HUDEP-2 (cell line): ENCODE measurements at regions not wholly inside any gene's neighbourhood (a gene's known extent, or its start where the extent isn't known, plus 50 kb on each side); places are given as distances from the start of the nearest gene placed in this dataset.
A peak's percentile ranks its signal among the peaks of the same experiment; 100 is the strongest.

Experiments
- DNase-seq, 76 experiments: peaks; one replicate each; lab custom pipeline; 2025; ENCODE audit not compliant: unreplicated experiment in 76 of 76; lab: John Stamatoyannopoulos, UW

DNA sequence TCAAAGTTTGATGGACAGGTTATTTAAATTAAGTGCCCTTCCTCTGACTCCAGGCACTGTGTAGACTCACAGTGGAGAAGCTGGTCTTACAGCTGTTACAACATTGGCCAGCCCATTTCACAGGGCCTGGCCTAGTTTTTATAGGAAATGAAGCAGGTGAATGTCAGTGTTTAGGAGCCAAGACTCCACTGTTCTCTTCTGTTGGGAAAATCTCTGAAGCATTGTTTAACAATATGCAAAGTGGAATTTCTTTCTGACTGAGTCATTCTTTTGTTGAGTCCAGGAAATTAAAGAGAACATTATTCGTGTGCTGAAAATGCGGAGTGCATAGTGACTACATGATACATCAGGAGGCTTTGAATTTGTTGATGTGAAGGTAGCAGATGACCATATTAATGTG lies 64.7 kb downstream of the ARRDC4 start:
- no peak for DNase-seq

- no peak for DNase-seq
These were observed 74.2 kb downstream of the ARRDC4 start for GRCh38 chr15:98034731-98035130.

GRCh38 chr15:98035134-98035533 lies 74.6 kb downstream of the ARRDC4 start:
- no peak for DNase-seq

GRCh38 chr15:98035577-98036010 lies 75.1 kb downstream of the ARRDC4 start:
- DNase-seq = no peak

DNA sequence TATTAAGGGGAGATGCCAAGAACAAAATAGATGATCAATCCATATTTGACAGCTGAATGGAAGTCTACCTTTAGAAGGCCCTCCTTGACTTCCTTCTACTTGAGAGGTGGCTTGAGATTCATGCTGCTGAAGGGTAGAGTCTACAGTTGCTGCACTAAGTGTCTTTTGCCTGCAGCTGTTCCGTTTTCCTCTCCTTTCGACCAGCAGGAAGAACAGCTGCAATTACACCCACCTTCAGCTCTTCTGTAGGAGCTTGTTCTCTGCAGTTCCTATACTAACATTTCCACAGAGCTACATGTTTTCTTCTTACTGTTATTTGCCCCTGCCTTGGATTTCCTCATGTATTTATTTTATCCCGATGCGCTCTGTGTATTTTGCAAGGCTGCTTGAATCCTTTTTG lies 79.1 kb downstream of the ARRDC4 start:
- no peak for DNase-seq

DNA sequence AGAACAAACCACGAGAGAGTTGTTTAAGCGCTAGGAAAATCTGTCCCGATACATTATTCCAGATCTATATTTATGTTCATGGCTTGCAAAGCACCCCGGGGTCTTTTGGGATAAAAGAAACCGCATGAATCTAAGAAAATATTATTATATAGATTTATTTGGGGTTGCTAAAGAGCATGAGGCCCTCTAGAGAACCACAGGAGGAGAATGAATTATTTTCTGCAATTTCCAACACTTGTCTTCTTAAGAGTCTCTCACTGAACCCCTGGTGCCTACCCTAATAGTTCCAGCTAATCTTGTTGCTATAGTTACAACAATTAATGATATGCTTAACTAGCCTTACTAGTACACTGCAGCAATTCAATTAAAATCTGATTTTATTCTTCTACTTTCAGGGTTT lies 79.6 kb downstream of the ARRDC4 start:
- no peak for DNase-seq

DNA sequence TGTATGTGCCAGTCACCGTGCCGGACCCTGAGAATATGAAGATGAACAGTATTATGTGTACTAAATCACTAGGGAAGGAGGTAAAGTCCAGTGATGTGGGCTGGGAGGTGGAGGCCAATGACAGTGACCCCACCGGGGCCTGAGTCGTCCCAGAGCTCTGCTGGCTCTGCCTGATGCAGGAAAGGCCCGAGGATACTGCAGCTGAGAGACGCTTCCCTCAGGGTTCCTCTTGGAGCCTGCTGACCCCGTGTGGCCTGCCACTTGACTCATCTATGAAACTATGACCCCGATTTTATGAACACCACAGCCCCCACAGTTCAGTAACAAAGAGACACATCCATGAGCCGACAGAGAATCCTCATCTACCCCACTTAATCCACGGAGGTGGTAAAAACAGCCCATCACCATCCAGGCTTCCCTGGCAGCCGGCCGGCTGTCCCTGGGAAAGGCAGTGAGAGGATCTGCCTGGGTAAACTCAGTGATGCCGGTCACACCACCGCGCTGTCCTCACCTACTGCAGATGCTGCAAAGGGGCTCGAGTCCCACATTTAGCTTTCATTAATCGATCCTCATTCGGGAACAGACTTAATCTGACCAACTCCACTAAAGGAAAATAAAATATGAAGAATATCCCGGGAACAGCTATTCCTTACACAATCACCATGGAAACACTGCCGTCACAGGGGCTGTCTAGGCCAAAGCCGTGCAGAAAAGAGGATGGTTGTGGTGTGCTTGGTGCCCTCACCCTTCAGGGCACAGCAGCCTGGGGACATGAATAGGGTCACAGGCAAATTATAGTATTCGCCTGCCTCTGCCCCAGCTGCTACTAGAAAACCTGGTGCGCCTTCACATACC lies 82.9 kb downstream of the ARRDC4 start:
- no peak for DNase-seq

GRCh38 chr15:98051734-98052133 lies 91.2 kb downstream of the ARRDC4 start:
- DNase-seq = no peak

DNA sequence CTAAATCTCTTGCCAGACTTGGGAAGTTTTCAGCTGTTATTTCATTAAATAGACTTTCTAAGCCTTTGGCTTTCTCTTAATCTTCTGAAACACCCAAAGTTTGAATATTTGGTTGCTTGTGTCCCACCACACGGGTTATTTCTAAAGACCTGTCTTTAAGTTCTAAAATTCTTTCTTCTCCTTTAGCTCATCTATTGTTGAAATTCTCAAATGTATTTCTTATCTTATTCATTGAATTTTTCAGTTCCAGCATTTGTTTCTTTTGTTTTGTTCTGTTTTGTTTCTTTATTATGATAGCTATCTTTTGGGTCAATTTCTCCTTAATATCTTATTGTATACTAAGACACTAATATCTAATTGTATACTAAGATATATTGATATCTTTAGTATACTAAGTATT lies 97.0 kb downstream of the ARRDC4 start:
- no peak for DNase-seq

GRCh38 chr15:98062869-98063268 lies 102.4 kb downstream of the ARRDC4 start:
- DNase-seq = no peak

GRCh38 chr15:98063315-98063714 lies 102.8 kb downstream of the ARRDC4 start:
- DNase-seq = no peak

GRCh38 chr15:98063871-98064270 lies 103.4 kb downstream of the ARRDC4 start:
- no peak for DNase-seq

DNA sequence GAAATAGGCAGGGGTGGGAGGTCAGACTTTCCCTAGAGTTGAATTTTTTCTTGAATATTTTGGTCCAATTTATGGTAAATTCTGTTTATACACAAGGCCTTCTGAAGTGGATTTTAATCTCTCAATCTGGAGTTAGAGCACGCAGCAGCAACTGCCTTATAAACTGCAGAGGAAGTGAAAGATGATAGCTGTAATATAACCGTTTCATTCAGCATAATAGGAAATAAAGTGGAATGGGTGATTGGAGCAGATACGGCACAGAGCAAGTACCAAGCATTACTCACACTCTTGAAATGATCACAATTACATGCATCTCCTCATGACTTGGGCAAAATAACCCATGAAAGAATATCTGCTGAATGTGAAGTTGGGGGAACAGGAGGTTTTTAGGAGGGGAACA lies 106.8 kb downstream of the ARRDC4 start:
- DNase-seq = no peak

DNA sequence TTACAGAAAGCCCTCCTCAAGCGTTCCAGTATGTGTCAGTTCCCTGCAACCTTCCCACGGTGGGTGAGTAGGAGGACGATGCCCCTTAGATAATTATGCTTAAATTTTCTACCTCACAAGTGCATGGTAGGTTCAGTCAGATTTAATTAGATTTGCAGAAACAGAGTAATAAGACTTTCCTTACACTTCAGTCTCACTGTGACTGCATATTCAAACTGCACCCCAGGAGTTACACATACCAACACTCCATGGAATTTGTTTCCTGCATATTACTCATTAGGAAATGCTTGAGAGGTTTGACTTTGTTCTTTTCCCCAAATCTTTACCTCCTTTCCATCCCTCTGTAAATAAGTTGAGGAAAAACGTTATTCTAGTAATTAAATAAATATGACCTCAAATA lies 108.8 kb downstream of the ARRDC4 start:
- DNase-seq = no peak

DNA sequence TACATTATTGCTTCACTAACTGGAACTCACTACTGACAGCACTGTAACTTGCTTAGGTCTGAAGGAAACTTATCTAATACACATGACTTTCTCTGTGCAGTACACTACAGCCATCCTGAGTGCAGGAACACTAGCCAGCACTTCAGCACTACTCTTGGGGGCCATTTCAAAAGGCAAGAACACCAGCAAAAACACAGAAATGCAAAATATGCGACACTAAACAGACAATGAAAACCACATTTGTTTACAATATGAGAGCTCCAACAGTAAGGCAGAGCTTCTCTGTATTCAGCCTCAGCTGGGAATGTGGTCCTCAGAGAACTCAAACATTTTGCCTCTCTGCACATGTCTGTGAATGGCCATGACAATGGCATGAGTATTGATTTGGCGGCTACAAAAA lies 109.6 kb downstream of the ARRDC4 start:
- no peak for DNase-seq

GRCh38 chr15:98071786-98072185 lies 111.3 kb downstream of the ARRDC4 start:
- no peak for DNase-seq

GRCh38 chr15:98075441-98075840 lies 114.9 kb downstream of the ARRDC4 start:
- DNase-seq = no peak

- peak in 1 of 76 experiments; percentile 2 for DNase-seq
These were observed 115.7 kb downstream of the ARRDC4 start for GRCh38 chr15:98076021-98076816.

GRCh38 chr15:98077186-98077585 lies 116.7 kb downstream of the ARRDC4 start:
- no peak for DNase-seq

DNA sequence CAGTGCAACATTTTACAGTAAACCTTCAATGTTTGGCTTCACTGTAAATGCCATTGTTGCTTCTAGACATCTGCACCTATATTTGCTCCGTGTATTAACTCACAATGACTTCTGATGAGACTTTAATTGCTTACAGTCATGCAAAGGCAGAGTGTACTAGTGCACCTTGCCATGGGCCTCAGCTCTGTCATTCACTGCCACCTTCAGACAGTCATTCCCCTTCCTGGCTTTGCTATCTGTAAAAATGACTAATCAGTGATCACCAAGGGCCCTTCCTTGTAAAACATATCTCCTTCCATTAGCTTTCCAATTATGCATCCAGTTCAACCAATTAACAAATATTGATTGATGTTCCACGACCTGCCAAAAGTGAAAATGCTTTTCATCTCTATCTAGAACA lies 120.3 kb downstream of the ARRDC4 start:
- no peak for DNase-seq

- no peak for DNase-seq
These were observed 122.9 kb downstream of the ARRDC4 start for GRCh38 chr15:98083203-98083910.
